ENCODE measurements at regions not wholly inside any gene's neighbourhood (a gene's known extent, or its start where the extent isn't known, plus 50 kb on each side); places are given as distances from the start of the nearest gene placed in this dataset.

- no peak for DNase-seq
These were observed 221.7 kb downstream of the HAUS1 start for GRCh38 chr18:46325895-46326294.

- DNase-seq, result no peak
These were observed 225.6 kb downstream of the HAUS1 start for GRCh38 chr18:46329736-46330246.

- no peak for DNase-seq
These were observed 227.1 kb downstream of the HAUS1 start for GRCh38 chr18:46331316-46331715.

GRCh38 chr18:46332286-46332801 is 228.2 kb downstream of the HAUS1 start:
- no peak for DNase-seq

- no peak for DNase-seq
These were observed 228.7 kb downstream of the HAUS1 start for GRCh38 chr18:46332921-46333341.

GRCh38 chr18:46333431-46334135 is 229.4 kb downstream of the HAUS1 start:
- DNase-seq, result no peak

GRCh38 chr18:46334868-46335281 is 230.7 kb downstream of the HAUS1 start:
- DNase-seq, result no peak

GRCh38 chr18:46335534-46336101 is 231.4 kb downstream of the HAUS1 start:
- no peak for DNase-seq

- no peak for DNase-seq
These were observed 232.3 kb downstream of the HAUS1 start for GRCh38 chr18:46336278-46337111.

- DNase-seq, result no peak
These were observed 233.1 kb downstream of the HAUS1 start for GRCh38 chr18:46337271-46337670.

- no peak for DNase-seq
These were observed 234.0 kb downstream of the HAUS1 start for GRCh38 chr18:46338205-46338604.

GRCh38 chr18:46338766-46339165 is 234.6 kb downstream of the HAUS1 start:
- DNase-seq, result no peak

- no peak for DNase-seq
These were observed 236.5 kb downstream of the HAUS1 start for GRCh38 chr18:46340716-46341115.

- no peak for DNase-seq
These were observed 237.9 kb downstream of the HAUS1 start for GRCh38 chr18:46341986-46342525.

- no peak for DNase-seq
These were observed 239.3 kb downstream of the HAUS1 start for GRCh38 chr18:46343456-46343855.

GRCh38 chr18:46343931-46344372 is 239.8 kb downstream of the HAUS1 start:
- DNase-seq, result no peak

GRCh38 chr18:46344416-46345180 is 240.4 kb downstream of the HAUS1 start:
- no peak for DNase-seq

- DNase-seq, result no peak
These were observed 240.9 kb downstream of the HAUS1 start for GRCh38 chr18:46345181-46345465.

GRCh38 chr18:46346213-46346612 is 242.0 kb downstream of the HAUS1 start:
- no peak for DNase-seq

GRCh38 chr18:46346896-46347630 is 242.9 kb downstream of the HAUS1 start:
- DNase-seq, result no peak

GRCh38 chr18:46350598-46351159 is 246.5 kb downstream of the HAUS1 start:
- no peak for DNase-seq

All from NCI-H2081 treated with DMSO at 0.1 percent for 48 hours (cell line).